ENCODE measurements at regions not wholly inside any gene's neighbourhood (a gene's known extent, or its start where the extent isn't known, plus 50 kb on each side); places are given as distances from the start of the nearest gene placed in this dataset.

DNA sequence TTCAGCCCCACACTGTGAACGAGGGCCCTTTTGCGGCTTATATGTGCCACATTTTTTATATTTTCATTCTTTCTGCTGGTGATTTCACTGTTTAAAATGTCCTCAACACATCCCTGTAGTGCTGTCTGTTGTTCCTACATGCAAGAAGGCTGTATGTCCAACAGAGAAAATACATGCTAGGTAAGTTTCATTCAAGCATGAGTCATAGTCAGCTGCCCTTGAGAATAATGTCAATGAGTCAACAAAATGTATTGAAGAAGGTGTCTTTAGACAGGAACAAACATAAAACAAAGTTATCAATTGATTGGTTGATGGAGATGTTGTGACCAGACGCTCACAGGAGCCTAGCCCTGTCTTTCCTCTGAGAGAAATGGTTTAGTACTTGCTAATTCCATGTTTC is 553.4 kb downstream of the PLPP3 start (continued):
- TF ChIP-seq RFX5 (IDR thresholded peaks at IDR 0.05; ENCODE audit: borderline replicate concordance, low read depth, low read length) (no peak), SIX5 (IDR thresholded peaks at IDR 0.05; ENCODE audit: low read depth, low read length) (no peak), BCL11A (IDR thresholded peaks at IDR 0.05; ENCODE audit: low read depth in 2 of 2, low read length in 2 of 2) (no peak), EGR1 (IDR thresholded peaks at IDR 0.05; ENCODE audit: borderline replicate concordance, low read depth, low read length) (no peak), POU5F1 (IDR thresholded peaks at IDR 0.05; ENCODE audit: low read depth, low read length) (no peak)
